Left cardiac atrium (tissue), 4 donors: ENCODE measurements at regions not wholly inside any gene's neighbourhood (a gene's known extent, or its start where the extent isn't known, plus 50 kb on each side); places are given as distances from the start of the nearest gene placed in this dataset.
"Not testable (repeated sequence)": the region's sequence is repeated elsewhere in the genome, so short reads cannot be mapped to it uniquely, and the experiment has no call there.

Experiments used
- ATAC-seq, 2 donors: fragments of 200-7000 bp; cut with Tn5 transposase; one replicate each; pipeline ENCODE4 v1.9.1; 2020; ENCODE audit warnings: mild to moderate bottlenecking in 2 of 2, moderate library complexity in 2 of 2
- DNase-seq: peaks from one replicate; pipeline ENCODE4 v3.0.0-alpha.2; 2020
- intact Hi-C, 2 donors: fragments of 100-400 bp; cut with DNase I; formaldehyde crosslinking; loops; one replicate each; pipeline versions ENCODE4 v1.14.1 to v1.15.1; 2022 to 2023
- donor health status: DM: no; HTN: yes; CAD: no.
- donor health status: DM: no; HTN: yes; CAD: no; lungs with severe emphysema.
- donor health status: DM: yes; HTN: yes; CAD: no.
- donor health status: Dilated cardiomyopathy.

GRCh38 chr4:28073860-28074555 is 1213.4 kb downstream of the STIM2 start:
- no peak for DNase-seq
- intact Hi-C loops: no loop called here
- ATAC-seq: no peak

- ATAC-seq (no peak), DNase-seq (no peak)
- intact Hi-C loops: no loop called here
These were observed 1214.8 kb downstream of the STIM2 start for GRCh38 chr4:28075401-28075956.

GRCh38 chr4:28077203-28077602 is 1216.6 kb downstream of the STIM2 start:
- intact Hi-C loops, ATAC-seq, DNase-seq: not testable (repeated sequence)

- no peak for ATAC-seq
- no peak for DNase-seq
- intact Hi-C loops: no loop called here
These were observed 1222.2 kb downstream of the STIM2 start for GRCh38 chr4:28082686-28083390.

GRCh38 chr4:28092610-28093009 is 1232.0 kb downstream of the STIM2 start:
- intact Hi-C loops: no loop called here

GRCh38 chr4:28093071-28093470 is 1232.4 kb downstream of the STIM2 start:
- intact Hi-C loops: no loop called here
- no peak for DNase-seq
- no peak for ATAC-seq

More at GRCh38 chr4:28092610-28093009, 1232.0 kb downstream of the STIM2 start:
- ATAC-seq: no peak
- no peak for DNase-seq

GRCh38 chr4:28101583-28101982 is 1240.9 kb downstream of the STIM2 start:
- DNase-seq (no peak), ATAC-seq (no peak)
- intact Hi-C loops: no loop called here

GRCh38 chr4:28105271-28105859 is 1244.7 kb downstream of the STIM2 start:
- intact Hi-C loops: no loop called here
- DNase-seq (no peak), ATAC-seq (no peak)

GRCh38 chr4:28106155-28106554 is 1245.5 kb downstream of the STIM2 start:
- DNase-seq (no peak), ATAC-seq (no peak)
- intact Hi-C loops: no loop called here

GRCh38 chr4:28109801-28110200 is 1249.2 kb downstream of the STIM2 start:
- ATAC-seq (no peak), DNase-seq (no peak)
- intact Hi-C loops: no loop called here

- intact Hi-C loops, DNase-seq, ATAC-seq: not testable (repeated sequence)
These were observed 1252.2 kb downstream of the STIM2 start for GRCh38 chr4:28112691-28113335.

GRCh38 chr4:28113586-28113985 is 1252.9 kb downstream of the STIM2 start:
- DNase-seq, intact Hi-C loops, ATAC-seq: not testable (repeated sequence)

GRCh38 chr4:28116526-28117083 is 1256.0 kb downstream of the STIM2 start:
- DNase-seq, intact Hi-C loops, ATAC-seq: not testable (repeated sequence)

GRCh38 chr4:28117084-28117682 is 1256.5 kb downstream of the STIM2 start:
- no peak for DNase-seq
- no peak for ATAC-seq
- intact Hi-C loops: no loop called here

- intact Hi-C loops: no loop called here
- ATAC-seq: no peak
- no peak for DNase-seq
These were observed 1285.5 kb downstream of the STIM2 start for GRCh38 chr4:28146191-28146590.

- DNase-seq (no peak), ATAC-seq (no peak)
- intact Hi-C loops: no loop called here
These were observed 1287.6 kb downstream of the STIM2 start for GRCh38 chr4:28148221-28148620.

- no peak for DNase-seq
- no peak for ATAC-seq
- intact Hi-C loops: no loop called here
These were observed 1289.1 kb downstream of the STIM2 start for GRCh38 chr4:28149762-28150161.

GRCh38 chr4:28151314-28151713 is 1290.7 kb downstream of the STIM2 start:
- DNase-seq: no peak
- intact Hi-C loops: no loop called here
- ATAC-seq: no peak

- ATAC-seq (no peak), DNase-seq (no peak)
- intact Hi-C loops: no loop called here
These were observed 1306.8 kb downstream of the STIM2 start for GRCh38 chr4:28167411-28167810.
